Ectodermal cell (in vitro differentiated cells): ENCODE measurements at regions not wholly inside any gene's neighbourhood (a gene's known extent, or its start where the extent isn't known, plus 50 kb on each side); places are given as distances from the start of the nearest gene placed in this dataset.

ENCODE experiments used
- H3K27ac ChIP-seq: 2 replicates; pipeline ENCODE4 v1.7.0; 2013; ENCODE audit warnings: mild to moderate bottlenecking, low read depth, low read length; ENCODE audit not compliant: insufficient read depth, poor library complexity, severe bottlenecking
- H3K27me3 ChIP-seq: 2 replicates; pipeline ENCODE4 v1.7.0; 2013; ENCODE audit warnings: mild to moderate bottlenecking, low read length; ENCODE audit not compliant: insufficient read depth, control insufficient read depth, poor library complexity, severe bottlenecking
- H3K36me3 ChIP-seq: one replicate; pipeline ENCODE4 v1.7.0; 2013; ENCODE audit warnings: low read length; ENCODE audit not compliant: control insufficient read depth, insufficient read depth
- H3K4me1 ChIP-seq: one replicate; pipeline ENCODE4 v1.7.0; 2013; ENCODE audit warnings: low read length; ENCODE audit not compliant: control insufficient read depth, insufficient read depth
- H3K4me3 ChIP-seq: 2 replicates; pipeline ENCODE4 v1.7.0; 2013; ENCODE audit warnings: low read depth, low read length, control low read depth; ENCODE audit not compliant: insufficient read depth
- H3K9me3 ChIP-seq: 2 replicates; pipeline ENCODE4 v1.7.0; 2013; ENCODE audit warnings: mild to moderate bottlenecking, low read length, moderate library complexity; ENCODE audit not compliant: control insufficient read depth
- WGBS, 2 experiments: methylation state at CpG; one replicate each; pipeline ENCODE4 v1.1.7; 2013; ENCODE audit warnings: missing lambda C conversion rate in 2 of 2; 5-methylcytosine and 5-hydroxymethylcytosine counted together

GRCh38 chr14:89029961-89030694 lies 205.7 kb downstream of the TTC8 start:
- Histone ChIP-seq H3K4me3 (no peak overlapping the region), H3K9me3 (no peaks in the 10 kb centered on the region), H3K36me3 (no peaks in the 10 kb centered on the region), H3K4me1 (no peaks in the 10 kb centered on the region), H3K27ac (no peak overlapping the region), H3K27me3 (peaks cover 41% of the 10 kb centered on the region)
- WGBS, 2 experiments: 89% methylated on average over 9 of the region's 9 CpGs

GRCh38 chr14:89030921-89031320 lies 206.5 kb downstream of the TTC8 start:
- H3K4me3 ChIP-seq: no peak overlapping the region
- WGBS, 2 experiments: 96% methylated on average over 3 of the region's 3 CpGs
- no peaks in the 10 kb centered on the region for H3K36me3 ChIP-seq
- H3K9me3 ChIP-seq: no peaks in the 10 kb centered on the region
- no peak overlapping the region for H3K27ac ChIP-seq
- peaks cover 33% of the 10 kb centered on the region for H3K27me3 ChIP-seq
- H3K4me1 ChIP-seq: no peaks in the 10 kb centered on the region

GRCh38 chr14:89032086-89032649 lies 207.7 kb downstream of the TTC8 start:
- Histone ChIP-seq H3K9me3 (no peaks in the 10 kb centered on the region), H3K36me3 (no peaks in the 10 kb centered on the region), H3K4me1 (no peaks in the 10 kb centered on the region), H3K27ac (no peak overlapping the region), H3K27me3 (peaks cover 21% of the 10 kb centered on the region), H3K4me3 (no peak overlapping the region)
- WGBS, 2 experiments: 92% methylated on average over 8 of the region's 8 CpGs

GRCh38 chr14:89033756-89034155 lies 209.3 kb downstream of the TTC8 start:
- H3K4me3 ChIP-seq: no peak overlapping the region
- H3K27ac ChIP-seq: no peak overlapping the region
- H3K4me1 ChIP-seq: no peaks in the 10 kb centered on the region
- 95 to 96% methylated on average over 6 of the region's 6 CpGs for WGBS, 2 experiments
- peaks cover 5% of the 10 kb centered on the region for H3K27me3 ChIP-seq
- H3K36me3 ChIP-seq: no peaks in the 10 kb centered on the region
- no peaks in the 10 kb centered on the region for H3K9me3 ChIP-seq

GRCh38 chr14:89036371-89036770 lies 211.9 kb downstream of the TTC8 start:
- no peaks in the 10 kb centered on the region for H3K9me3 ChIP-seq
- no peak overlapping the region for H3K4me3 ChIP-seq
- peaks cover 7% of the 10 kb centered on the region for H3K4me1 ChIP-seq
- WGBS, 2 experiments: 93 to 96% methylated on average over 3 of the region's 3 CpGs
- no peak overlapping the region for H3K27ac ChIP-seq
- no peaks in the 10 kb centered on the region for H3K36me3 ChIP-seq
- H3K27me3 ChIP-seq: peaks cover 8% of the 10 kb centered on the region

GRCh38 chr14:89037065-89037464 lies 212.6 kb downstream of the TTC8 start:
- no peaks in the 10 kb centered on the region for H3K36me3 ChIP-seq
- WGBS, 2 experiments: 93 to 97% methylated on average over 3 of the region's 3 CpGs
- no peaks in the 10 kb centered on the region for H3K9me3 ChIP-seq
- H3K27me3 ChIP-seq: peaks cover 8% of the 10 kb centered on the region
- H3K4me3 ChIP-seq: no peak overlapping the region
- peaks cover 7% of the 10 kb centered on the region for H3K4me1 ChIP-seq
- no peak overlapping the region for H3K27ac ChIP-seq

GRCh38 chr14:89040080-89040459 lies 215.6 kb downstream of the TTC8 start:
- Histone ChIP-seq H3K36me3 (no peaks in the 10 kb centered on the region), H3K27me3 (peaks cover 8% of the 10 kb centered on the region), H3K9me3 (no peaks in the 10 kb centered on the region), H3K27ac (no peak overlapping the region), H3K4me1 (peaks cover 7% of the 10 kb centered on the region), H3K4me3 (no peak overlapping the region)
- whole genome bisulfite sequencing, 2 experiments: 50 to 51% methylated on average over 6 of the region's 6 CpGs

GRCh38 chr14:89040460-89041256 lies 216.2 kb downstream of the TTC8 start:
- peaks cover 8% of the 10 kb centered on the region for H3K27me3 ChIP-seq
- H3K27ac ChIP-seq: no peak overlapping the region
- peaks cover 7% of the 10 kb centered on the region for H3K4me1 ChIP-seq
- WGBS, 2 experiments: 20% methylated on average over 31 of the region's 31 CpGs
- no peaks in the 10 kb centered on the region for H3K36me3 ChIP-seq
- no peaks in the 10 kb centered on the region for H3K9me3 ChIP-seq
- peak overlapping the region; percentile 22 for H3K4me3 ChIP-seq

GRCh38 chr14:89041257-89041582 lies 216.8 kb downstream of the TTC8 start:
- Histone ChIP-seq H3K27me3 (peaks cover 8% of the 10 kb centered on the region), H3K9me3 (no peaks in the 10 kb centered on the region), H3K4me3 (no peak overlapping the region), H3K36me3 (no peaks in the 10 kb centered on the region), H3K4me1 (peaks cover 7% of the 10 kb centered on the region), H3K27ac (no peak overlapping the region)
- 92 to 93% methylated on average over 8 of the region's 8 CpGs for WGBS, 2 experiments

GRCh38 chr14:89042021-89042420 lies 217.6 kb downstream of the TTC8 start:
- H3K27ac ChIP-seq: no peak overlapping the region
- H3K27me3 ChIP-seq: peaks cover 8% of the 10 kb centered on the region
- 92 to 100% methylated on average over 1 of the region's 1 CpG for WGBS, 2 experiments
- H3K4me1 ChIP-seq: peaks cover 7% of the 10 kb centered on the region
- H3K36me3 ChIP-seq: no peaks in the 10 kb centered on the region
- no peak overlapping the region for H3K4me3 ChIP-seq
- no peaks in the 10 kb centered on the region for H3K9me3 ChIP-seq
